ENCODE measurements at regions not wholly inside any gene's neighbourhood (a gene's known extent, or its start where the extent isn't known, plus 50 kb on each side); places are given as distances from the start of the nearest gene placed in this dataset.

GRCh38 chr1:113291777-113292602 lies 98.3 kb upstream of the MAGI3 start:
- TF ChIP-seq CTCF (IDR thresholded peaks at IDR 0.05) (no peak), POLR2A (IDR thresholded peaks at IDR 0.05; ENCODE audit: low read depth) (no peak)

Measured in esophagus muscularis mucosa (tissue), 3 donors.